ENCODE measurements at regions not wholly inside any gene's neighbourhood (a gene's known extent, or its start where the extent isn't known, plus 50 kb on each side); places are given as distances from the start of the nearest gene placed in this dataset.

GRCh38 chr12:67531051-67531450 lies 117.5 kb upstream of the DYRK2 start:
- TF ChIP-seq CTCF (IDR thresholded peaks at IDR 0.05) = no peak
- TF ChIP-seq ZFX (IDR thresholded peaks at IDR 0.05; ENCODE audit: borderline replicate concordance) = no peak

Data from 22Rv1 (cell line).